B cell (primary cell): ENCODE measurements at regions not wholly inside any gene's neighbourhood (a gene's known extent, or its start where the extent isn't known, plus 50 kb on each side); places are given as distances from the start of the nearest gene placed in this dataset.

Experiments used
- EZH2 ChIP-seq: IDR thresholded peaks from 2 replicates; pipeline ENCODE4 v1.6.1; 2012; ENCODE audit warnings: borderline replicate concordance, low read depth, mild to moderate bottlenecking, moderate library complexity, low read length; ENCODE audit not compliant: insufficient read depth, poor library complexity, severe bottlenecking
- TF ChIP-seq, protein P1 (sequence below): fragments of 200-600 bp; IDR thresholded peaks from one replicate; pipeline ENCODE4 v1.8.0; 2022; ENCODE audit warnings: antibody characterized with exemption, mild to moderate bottlenecking

DNA sequence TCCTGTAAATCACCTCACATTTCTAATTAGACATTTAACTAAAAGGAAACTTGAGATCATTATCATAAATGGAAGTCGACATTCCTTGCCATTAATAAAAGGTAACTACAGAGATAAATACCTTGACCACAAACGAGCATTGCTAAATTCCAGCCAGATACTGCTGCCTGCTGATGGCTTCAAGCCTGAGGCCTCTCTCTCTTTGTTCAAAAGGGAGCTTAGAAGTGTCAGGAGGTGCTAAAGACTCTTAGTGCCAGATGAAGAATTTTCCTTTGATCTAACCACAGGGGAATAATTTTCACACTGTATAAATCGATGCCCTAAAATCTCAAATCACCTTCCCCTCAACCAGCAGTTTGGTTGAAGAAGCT lies 248.2 kb upstream of the PMEPA1 start:
- TF ChIP-seq, protein P1, sequence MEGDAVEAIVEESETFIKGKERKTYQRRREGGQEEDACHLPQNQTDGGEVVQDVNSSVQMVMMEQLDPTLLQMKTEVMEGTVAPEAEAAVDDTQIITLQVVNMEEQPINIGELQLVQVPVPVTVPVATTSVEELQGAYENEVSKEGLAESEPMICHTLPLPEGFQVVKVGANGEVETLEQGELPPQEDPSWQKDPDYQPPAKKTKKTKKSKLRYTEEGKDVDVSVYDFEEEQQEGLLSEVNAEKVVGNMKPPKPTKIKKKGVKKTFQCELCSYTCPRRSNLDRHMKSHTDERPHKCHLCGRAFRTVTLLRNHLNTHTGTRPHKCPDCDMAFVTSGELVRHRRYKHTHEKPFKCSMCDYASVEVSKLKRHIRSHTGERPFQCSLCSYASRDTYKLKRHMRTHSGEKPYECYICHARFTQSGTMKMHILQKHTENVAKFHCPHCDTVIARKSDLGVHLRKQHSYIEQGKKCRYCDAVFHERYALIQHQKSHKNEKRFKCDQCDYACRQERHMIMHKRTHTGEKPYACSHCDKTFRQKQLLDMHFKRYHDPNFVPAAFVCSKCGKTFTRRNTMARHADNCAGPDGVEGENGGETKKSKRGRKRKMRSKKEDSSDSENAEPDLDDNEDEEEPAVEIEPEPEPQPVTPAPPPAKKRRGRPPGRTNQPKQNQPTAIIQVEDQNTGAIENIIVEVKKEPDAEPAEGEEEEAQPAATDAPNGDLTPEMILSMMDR: no peak
- no peak for TF ChIP-seq EZH2
